GM12873 (cell line): ENCODE measurements at regions not wholly inside any gene's neighbourhood (a gene's known extent, or its start where the extent isn't known, plus 50 kb on each side); places are given as distances from the start of the nearest gene placed in this dataset.

Experiments used
- CTCF ChIP-seq: IDR thresholded peaks from 2 replicates; pipeline ENCODE4 v1.5.1; 2012; ENCODE audit warnings: low read depth, mild to moderate bottlenecking, moderate library complexity, low read length, control low read depth; ENCODE audit not compliant: insufficient read depth; ENCODE audit errors: missing control alignments

GRCh38 chr2:19550750-19551149, 192.3 kb upstream of the OSR1 start:
- TF ChIP-seq CTCF = no peak

- no peak for TF ChIP-seq CTCF
Measured at GRCh38 chr2:19549821-19550220, 191.4 kb upstream of the OSR1 start.

- TF ChIP-seq CTCF = no peak
Measured at GRCh38 chr2:19548116-19548515, 189.7 kb upstream of the OSR1 start.

- no peak for TF ChIP-seq CTCF
Measured at GRCh38 chr2:19547321-19547720, 188.9 kb upstream of the OSR1 start.

GRCh38 chr2:19545507-19545906, 187.1 kb upstream of the OSR1 start:
- TF ChIP-seq CTCF = peak; percentile 38

GRCh38 chr2:19543663-19544383, 185.4 kb upstream of the OSR1 start:
- no peak for TF ChIP-seq CTCF

GRCh38 chr2:19542796-19543662, 184.6 kb upstream of the OSR1 start:
- TF ChIP-seq CTCF = no peak
